Inflammatory macrophage treated with lipopolysaccharide for 1 hour (primary cell): ENCODE measurements at regions not wholly inside any gene's neighbourhood (a gene's known extent, or its start where the extent isn't known, plus 50 kb on each side); places are given as distances from the start of the nearest gene placed in this dataset.

Experiments used
- DNase-seq, 2 donors: peaks; one replicate each; pipeline ENCODE4 v3.0.0-alpha.2; 2020 to 2022

DNA sequence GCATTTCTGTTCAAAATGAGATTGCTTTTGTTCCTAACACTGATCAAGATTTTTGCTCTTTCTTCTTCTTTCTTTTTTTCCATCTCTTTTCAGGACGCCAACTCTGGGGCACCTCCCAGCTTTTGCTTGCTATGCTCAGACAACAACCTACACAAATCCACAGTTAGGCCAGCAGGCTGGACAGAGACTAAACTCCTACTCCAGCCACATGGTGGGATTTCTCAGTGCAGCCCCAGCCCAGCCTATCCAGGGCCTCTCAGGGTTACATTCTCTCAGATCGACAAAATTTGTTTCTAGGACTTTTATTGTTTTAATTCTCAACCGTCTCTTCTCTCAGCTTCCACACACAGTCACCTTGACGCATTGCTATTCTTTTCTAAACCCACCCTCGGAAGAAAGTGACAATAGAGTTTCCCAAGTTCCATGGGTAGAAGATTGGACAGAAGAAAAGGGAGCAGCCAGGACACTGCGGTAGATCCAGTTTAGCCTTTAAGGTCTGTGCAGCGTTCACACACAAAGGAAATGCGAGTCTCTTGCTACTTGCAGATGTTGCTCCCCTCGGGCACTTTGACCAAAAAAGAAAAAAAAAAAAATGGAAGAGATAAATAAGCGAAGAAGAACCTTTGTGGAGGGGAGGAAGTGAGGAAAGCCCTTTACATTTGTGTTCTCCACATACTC lies 588.6 kb upstream of the GRAMD2B start:
- no peak for DNase-seq

DNA sequence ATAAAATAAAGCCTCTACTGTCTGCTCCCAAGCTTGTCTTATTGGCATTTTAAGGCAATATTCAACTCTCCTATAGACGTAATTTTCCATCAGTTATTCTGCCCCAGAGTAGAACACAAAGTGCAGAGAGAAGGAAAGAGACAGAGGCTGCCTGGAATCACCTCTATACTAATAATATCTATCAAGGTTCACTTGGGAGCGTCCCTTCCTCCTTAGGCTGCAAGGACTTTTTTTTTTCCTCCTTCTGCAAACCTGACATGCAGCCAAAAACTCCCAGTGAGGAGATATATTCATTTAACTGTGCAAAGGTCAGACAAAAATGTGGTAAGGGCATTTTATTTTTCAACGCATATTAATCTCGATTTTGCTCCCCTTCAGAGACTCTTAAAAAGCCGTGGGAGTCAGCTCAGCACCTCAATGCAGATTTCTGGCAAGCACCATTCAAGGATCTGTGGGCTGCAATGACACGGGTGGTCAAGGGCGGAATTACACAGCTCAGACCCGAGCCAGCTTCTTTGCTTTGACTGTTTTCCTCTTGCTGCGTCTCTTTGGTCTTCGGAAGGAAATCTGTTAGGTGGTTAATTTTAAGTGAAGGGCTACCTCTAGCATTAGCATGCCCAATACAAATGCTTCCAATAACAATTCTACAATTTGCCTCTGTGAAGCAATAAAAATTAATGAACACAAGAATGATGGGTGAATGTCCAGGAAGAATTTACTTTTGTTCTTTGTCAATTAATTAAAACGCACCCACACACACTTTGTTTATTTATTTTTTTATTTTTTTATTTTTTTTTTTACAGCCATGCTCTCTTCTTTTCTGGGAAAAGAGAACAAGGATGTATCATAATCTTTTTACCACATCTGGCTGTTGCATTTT lies 587.7 kb upstream of the GRAMD2B start:
- no peak for DNase-seq

DNA sequence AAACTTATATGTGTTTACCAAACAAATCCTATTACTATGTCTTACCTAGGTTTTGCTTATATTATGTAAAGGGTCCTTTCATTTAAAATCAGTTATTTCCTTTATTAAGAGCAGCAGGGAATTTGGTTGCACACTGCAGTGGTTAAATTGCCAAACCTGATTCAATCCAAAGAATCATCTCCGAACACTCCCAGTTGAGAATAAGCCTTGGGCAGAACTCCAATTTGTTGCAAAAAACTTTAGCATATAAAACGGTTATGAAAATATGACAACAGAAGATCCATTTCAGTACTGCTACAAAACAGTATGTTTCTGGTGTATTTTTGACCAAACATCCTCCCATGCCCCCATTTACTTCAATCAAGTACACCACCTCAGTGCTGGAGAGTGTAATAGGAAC lies 587.0 kb upstream of the GRAMD2B start:
- no peak for DNase-seq

DNA sequence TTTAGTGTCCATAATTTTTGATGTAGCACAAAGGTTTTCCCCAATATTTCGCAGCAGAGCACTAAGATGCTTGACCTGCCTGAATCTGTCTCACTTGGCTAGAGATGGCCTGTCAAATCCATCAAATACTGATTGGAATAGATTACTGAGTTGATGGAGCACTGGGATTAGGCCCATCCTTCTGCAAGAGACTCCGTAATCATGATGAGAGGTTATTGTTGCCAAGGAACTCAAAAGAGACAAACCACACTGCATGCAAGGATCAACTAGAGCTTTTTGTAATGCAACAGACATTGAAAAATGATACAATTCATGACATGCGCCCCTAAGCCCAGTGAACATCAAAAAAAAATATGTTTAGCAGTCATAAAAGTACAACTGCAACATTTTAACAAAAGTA lies 585.3 kb upstream of the GRAMD2B start:
- DNase-seq, result no peak

DNA sequence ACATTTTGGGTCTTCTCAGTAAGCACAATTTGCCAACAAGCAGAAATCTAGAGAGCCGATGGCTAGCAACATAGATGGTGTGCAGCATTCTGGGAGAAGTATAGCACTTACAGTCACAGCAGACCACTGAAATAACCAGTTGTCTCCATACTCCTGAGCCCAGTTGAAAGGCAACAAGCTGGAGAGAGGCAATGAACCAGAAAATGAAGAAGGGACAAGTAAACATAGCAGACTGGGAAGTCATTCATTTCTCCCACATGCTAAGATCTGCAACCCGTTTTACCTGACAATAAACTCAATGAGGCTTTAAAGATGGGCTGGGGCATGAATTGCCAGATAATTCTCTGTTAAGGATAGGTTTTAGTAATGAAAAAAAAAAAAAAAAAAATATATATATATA lies 575.6 kb upstream of the GRAMD2B start:
- no peak for DNase-seq

DNA sequence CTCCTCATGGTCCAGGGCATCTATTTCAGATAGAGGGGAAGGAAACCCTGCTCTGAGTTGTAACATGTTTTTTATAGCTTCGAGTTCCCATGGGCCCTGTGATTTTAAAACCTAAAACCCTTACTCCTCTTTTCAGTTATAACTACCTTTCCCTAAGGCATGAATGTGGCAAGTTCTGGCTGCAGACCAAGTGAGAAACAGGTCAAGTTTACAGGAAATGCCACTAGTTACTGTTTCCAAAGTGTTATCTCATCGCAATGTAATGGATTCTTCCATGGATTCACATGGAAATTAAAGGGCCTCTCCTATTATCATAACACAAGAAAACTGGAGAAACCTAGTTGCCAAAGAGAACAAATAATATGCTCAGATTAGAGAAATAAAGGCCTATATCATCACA lies 574.5 kb upstream of the GRAMD2B start:
- no peak for DNase-seq

DNA sequence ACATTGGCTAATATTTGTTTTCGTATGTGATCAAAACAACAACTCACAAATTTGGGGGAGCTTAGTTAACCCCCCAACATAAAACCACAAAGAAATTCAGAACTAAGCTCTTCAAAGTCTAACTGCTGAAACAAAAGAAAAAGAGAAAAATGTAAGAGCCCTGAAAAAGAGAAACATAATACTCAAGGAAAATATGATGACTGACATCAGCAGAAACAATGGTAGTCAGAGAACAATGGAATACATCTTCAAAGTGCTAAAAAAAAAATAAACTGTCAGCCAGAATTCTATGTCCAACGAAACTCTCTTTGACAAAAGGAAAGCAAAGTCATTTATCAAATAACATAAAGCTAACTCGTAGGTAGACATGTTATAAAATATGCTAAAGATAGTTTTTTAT lies 566.3 kb upstream of the GRAMD2B start:
- DNase-seq, result no peak

DNA sequence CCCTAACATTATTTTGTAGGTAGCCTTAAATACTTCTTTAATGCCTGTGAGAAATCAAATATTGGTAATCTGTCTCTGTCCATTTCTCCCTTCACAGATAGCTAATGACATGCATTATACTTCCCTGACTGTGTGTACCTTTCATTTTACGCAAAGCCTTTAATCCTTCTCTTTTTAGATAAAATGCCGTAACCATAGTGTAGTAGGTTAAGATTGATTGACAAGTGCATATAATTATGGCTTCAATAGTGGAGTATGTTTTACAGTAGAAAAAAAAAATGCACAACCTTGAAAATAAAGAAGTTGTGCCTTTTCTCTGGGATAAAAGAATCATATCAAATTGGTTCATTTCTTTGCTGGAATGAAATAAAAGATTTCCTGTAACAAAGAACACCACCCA lies 559.6 kb upstream of the GRAMD2B start:
- no peak for DNase-seq

DNA sequence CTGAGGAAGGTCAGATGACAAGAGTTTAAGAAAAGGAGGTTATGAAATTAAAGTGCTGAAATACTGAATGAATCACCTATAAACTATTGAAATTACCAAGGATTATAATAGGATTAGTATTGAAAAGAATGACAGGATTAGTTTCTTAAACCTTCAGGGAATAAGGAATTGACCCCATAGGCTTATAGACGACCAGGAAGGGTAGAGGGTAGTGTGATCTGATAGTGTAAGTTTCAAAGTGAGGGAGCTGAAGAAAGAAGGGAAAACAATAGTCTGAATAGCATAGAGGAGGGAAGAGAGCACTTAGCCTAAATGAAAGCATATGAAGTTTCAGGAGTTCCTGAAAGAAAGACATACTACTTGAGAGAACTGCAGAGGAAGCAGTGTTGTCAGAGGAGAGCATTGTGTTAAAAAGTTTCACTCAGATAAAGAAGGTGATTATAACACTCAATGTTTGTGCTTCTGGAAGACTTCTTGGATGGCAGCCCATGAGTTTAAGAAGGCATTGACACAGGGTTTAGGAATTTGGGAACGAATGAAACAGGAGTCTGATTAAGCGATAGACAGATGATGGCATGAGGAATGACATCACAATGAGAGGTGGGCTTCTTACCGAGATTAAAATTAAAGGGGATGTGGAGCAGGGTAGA lies 557.9 kb upstream of the GRAMD2B start:
- no peak for DNase-seq

DNA sequence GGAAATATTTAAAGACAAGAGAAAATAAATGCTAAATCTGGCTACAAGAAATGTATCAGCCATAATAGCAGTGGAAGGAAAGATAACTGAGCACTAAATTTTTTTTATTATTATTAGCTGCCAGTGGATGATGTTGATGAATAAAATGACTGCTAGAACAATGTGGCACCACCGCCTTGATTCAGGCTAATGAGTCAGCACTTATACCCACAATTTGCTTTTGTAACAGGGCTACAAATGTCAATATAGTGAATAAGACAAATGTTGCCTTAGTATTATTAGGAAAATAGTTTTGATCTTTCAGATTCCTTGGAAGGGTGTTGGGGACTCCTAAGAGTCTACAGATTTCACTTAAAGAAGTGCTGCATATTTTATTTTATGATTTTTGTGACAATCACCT lies 555.2 kb upstream of the GRAMD2B start:
- DNase-seq, result no peak

DNA sequence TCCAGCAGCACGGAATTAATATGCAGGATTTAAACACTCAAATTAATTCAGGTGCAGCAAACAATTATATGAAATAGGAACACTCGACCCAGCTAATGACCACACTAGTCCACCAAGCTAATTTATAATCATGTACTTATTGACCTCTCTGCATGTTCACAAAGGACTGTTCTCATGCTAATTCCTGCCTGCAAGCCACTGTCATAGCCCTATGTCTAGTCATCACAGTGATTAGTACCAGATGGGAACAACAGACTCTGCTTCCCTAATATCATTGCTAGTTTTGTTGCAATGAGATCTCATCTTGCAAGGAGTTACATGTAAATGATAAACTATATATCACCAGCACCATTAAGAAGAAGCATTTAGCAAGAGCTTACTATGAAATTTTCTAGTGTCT lies 553.0 kb upstream of the GRAMD2B start:
- no peak for DNase-seq

DNA sequence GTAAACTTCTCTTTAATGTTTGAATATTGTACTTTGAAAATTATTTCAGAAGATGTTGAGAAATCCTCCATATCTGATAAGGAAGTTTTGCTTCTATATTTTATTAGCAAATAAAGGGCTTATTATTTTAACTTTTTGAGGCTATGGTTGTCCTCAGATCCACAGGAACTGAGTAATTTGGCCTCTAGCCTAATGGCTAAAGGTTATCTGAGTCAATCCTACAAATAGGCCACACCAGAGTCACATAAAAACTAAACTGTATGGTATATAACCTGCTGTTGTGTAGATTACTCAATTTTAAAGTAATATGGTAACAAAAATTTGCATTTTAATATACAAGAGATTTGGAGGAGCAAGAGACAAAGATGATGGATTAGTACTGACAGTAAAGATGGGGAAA lies 549.2 kb upstream of the GRAMD2B start:
- DNase-seq, result no peak

DNA sequence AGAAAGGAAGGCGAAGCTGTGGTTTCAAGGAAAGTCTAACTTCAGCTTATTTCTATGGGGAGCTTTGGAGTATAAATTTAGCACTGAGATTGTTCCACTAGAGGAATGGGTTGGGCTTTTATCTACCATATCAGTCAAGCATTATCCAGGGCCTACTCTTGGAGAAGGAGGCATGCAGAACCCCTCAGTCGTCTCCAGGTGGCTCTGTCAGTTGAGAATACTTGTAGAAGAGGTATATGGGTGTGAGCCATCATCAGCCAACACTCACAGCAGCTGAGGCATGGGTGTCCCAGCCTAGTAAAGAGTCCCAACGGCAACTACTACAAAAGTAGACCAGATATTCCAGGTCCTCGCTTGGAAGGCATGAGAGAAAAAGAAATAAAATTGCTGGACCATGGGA lies 548.5 kb upstream of the GRAMD2B start:
- DNase-seq, result no peak

DNA sequence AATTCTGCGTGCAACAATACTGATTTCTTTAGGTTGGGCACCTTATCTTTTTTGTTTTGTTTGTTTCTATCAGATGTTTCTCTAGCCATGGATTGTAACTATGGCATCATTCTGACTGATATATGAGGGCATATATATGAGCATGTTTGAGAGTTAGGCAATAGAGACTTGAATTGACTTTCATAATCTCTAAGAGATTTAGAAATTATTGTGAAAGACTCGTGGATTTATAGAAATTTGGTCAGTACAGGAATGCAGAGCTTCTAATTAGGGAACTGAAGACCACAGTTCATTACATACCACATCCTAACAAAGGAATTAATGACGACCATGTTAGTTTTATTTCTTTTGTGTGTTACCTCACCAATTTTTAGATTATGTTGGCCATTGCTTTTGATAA lies 546.0 kb upstream of the GRAMD2B start:
- no peak for DNase-seq

DNA sequence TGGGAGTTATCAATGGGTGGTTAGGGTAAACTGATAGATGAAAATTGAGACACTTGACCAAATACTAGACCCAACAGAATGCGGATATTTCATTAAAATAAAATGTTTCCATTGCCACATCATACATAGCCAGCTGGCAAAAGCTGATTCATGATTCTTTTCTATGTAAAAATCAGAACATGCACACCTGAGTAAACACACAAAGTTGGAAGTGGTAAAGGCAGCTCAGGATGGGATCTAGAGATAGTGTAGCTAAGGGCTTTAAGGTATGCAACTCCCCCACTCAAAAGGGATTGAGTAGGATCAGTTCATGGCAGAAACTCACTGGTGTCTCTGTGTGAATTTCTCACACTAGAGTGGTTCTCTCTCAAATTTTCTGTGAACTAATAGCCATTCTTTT lies 541.1 kb upstream of the GRAMD2B start:
- DNase-seq, result no peak

DNA sequence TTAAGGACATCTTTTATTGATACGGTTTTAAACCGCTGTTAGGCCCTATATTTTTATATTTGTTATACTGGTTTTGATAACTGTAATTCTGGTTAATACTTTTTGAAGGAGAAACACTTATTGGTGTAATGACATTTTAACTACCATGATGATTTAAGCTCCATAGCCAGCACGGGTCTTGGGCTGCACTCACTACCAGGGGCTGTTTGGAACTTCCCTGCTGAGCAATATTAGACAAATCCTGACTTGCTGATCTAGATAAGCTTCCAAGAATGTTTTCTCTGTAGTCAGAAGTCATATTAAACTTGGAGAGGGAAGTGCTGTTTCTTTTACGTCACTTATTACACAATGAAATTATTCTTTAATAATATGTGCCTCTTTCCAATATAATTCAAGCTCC lies 540.0 kb upstream of the GRAMD2B start:
- DNase-seq, result no peak

DNA sequence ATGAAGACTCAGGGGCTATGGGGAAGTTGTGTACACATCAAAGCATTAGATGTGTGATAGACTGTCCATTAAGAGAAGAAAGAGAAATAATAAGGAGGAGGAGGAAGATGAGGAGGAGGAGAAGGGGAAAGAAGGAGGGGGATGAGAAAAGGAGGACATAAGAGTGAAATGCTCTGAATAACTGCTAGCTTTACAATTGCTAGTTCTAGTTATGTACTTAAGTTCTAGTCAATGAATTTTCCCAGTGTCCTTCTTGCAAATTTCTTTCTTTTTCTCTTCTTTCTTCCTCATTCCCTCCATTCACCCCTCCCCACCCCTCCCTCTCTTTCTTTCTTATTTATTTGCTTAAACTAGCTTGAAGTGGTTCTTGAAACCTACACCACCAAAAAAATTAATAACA lies 534.9 kb upstream of the GRAMD2B start:
- no peak for DNase-seq

DNA sequence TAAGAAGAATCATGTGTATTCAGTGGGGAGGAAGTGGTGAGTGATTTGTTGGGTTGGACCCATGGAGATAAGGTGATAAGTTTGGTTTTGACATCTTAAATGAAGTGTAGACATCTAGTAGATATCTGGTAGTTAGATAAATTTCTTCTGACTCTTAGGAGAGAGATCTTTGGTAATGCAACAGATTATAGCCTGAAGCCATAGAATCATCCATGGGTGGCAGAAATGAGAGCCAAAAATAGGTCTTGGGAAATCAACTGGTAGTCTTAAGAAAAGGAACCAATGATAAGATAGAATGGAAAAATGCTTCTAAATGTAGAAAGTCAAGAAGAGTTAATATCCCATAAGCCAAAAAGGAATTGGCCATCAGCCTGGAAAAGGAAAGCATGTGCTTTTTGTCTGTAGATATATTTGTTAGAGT lies 532.7 kb upstream of the GRAMD2B start:
- no peak for DNase-seq

DNA sequence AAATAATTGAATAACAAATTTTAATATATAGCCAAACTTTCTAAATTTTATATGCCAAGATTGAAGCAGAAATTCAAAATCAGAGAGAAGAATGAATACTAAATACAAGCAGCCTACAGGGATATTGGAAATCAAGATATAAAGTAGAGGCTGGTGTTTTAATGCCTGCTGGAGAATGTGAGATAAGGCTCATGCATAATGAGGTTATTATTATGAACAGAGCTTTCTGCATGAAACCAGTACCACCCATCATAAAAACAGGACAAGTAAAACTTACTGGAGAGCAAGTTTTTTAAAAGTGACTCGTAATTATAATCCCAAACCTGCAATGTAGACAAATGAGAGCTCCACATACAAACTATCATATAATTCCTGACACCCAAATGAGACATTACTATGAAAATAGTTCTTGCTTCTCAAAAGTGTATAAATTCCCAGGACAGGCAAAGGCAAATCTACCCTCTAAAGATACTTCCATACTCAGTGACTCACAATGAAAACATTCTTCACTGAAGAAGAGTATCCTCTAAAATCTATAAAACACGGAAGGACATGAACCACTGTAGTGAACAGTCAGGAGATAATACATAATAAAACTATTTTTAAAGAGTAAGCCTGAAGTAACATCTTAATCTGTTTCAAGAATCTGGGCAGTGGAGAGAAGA lies 532.0 kb upstream of the GRAMD2B start:
- DNase-seq, result no peak

DNA sequence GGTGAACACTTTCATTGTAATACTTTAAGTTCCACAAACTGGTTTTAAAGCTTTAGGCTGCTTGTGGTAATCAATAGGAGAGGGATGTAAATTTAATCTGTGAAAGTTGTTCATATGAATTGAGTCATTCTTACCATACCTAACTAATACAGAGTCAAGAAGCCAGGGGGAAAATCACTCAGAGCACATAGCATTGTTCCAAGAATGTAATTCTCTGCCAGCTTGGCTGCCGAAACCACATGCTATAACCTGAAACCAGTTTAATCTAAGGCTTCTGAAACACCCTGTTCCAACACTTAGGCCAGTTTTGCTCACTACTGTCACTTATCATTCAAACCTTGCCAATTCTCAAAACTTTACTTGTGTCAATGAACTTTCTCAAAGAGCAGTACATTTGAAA lies 528.8 kb upstream of the GRAMD2B start:
- no peak for DNase-seq

DNA sequence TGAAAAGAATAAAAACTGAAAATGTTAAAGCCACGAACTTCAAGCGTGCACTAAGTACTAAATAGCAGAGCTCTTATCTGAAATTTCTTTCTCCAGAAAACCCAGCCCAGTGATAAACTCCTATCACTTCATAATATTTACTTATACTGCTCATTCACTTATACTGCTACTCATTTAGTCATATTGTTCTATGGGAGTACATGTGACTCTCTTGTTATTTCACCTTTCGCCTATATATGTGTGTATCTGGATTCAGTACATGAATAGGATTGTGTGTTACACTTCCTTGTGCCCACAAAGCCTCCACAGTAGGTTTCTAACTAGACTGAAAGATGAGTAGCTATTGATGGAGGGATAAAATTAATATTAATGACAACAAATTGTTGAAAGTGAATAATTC lies 526.8 kb upstream of the GRAMD2B start:
- DNase-seq, result no peak

DNA sequence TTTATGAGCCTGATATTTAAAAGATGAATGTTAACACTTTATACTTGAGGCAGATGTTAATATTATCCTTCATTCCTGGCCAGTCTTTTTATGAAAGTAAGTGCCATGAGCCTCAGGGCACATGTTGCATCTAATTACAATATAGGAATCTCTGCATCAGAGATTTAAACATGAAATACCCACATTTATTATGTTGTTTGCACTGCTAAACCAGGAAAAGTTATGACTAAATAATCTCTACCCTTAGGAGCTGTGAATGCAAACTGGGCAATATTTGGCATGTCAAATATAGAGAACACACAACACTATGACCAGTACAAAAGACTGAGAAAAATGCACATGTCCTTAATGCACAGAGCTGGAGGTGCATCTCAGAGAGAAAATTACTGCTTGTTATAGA lies 526.1 kb upstream of the GRAMD2B start:
- DNase-seq, result no peak

DNA sequence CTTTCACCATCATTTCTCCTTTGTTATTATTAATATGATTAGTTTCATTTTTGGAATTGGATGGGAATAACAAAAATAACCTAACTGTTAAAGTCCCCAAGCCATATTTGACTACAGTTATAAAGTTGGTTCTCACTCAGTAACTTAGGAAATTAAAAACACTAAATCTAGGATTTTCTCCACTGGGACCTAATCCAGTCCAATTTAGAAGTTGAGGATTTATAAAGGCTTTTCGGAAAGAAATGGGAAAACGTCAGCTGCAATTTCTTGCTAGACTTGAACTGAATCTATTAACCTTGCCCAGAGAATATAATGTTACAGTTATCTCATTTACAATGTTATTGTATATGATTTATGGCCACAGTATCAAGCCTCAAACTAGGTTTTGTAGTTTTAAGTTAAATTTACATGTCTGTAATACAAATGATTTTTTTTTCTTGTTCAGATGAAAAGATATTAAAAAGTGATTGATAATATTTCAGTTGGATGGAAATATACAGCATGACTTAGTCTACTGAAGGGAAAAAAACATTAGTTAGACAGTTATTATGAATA lies 524.3 kb upstream of the GRAMD2B start:
- no peak for DNase-seq
